Heart left ventricle (tissue), 13 donors: ENCODE measurements at regions not wholly inside any gene's neighbourhood (a gene's known extent, or its start where the extent isn't known, plus 50 kb on each side); places are given as distances from the start of the nearest gene placed in this dataset.

Experiments
- POLR2A ChIP-seq, 2 donors: fragments of 450-650 bp; IDR thresholded peaks; one replicate each; pipeline ENCODE4 v1.6.1; 2017; ENCODE audit warnings: antibody characterized with exemption in 2 of 2, mild to moderate bottlenecking in 2 of 2, moderate library complexity in 2 of 2
- TF ChIP-seq, protein P1 (sequence below), 12 donors: fragments of 200-600 bp; sonication (generic) in 4 of 12; IDR thresholded peaks; one replicate each; pipeline versions ENCODE4 v1.5.0 to v1.8.0; 2018 to 2022; ENCODE audit warnings: antibody characterized with exemption in 12 of 12, mild to moderate bottlenecking in 5 of 12
- donor health status: ischemic (EF 13 %, LVEDD 7.1; RV severe dilation, severe dysfunction).
- donor health status: DM: no; HTN: yes; CAD: no.
- donor health status: DM: no; HTN: no; CAD: no.
- donor health status: ischemic (EF 25% LVEDD 6.9; RV normal size, moderate dysfunction).
- donor health status: ischemic (EF 25% LVEDD 5.7; RV mildly dilated, moderate dysfunction).
- donor health status: ischemic (EF 35%, LVEDD 5.7; RV mildly dilated, moderate dysfunction).
- donor health status: nonischemic (EF 11% LVEDD 7.7; RV severe dilation, severe dysfunction).
- donor health status: DM: yes; HTN: yes; CAD: no.
- donor health status: PGD.
- donor health status: ischemic (EF 29% LVEDD 5.4; RV normal size, mild dysfunction).
- donor health status: nonischemic (EF 23%, LVEDD 6.1; RV moderate dilation, normal function).

DNA sequence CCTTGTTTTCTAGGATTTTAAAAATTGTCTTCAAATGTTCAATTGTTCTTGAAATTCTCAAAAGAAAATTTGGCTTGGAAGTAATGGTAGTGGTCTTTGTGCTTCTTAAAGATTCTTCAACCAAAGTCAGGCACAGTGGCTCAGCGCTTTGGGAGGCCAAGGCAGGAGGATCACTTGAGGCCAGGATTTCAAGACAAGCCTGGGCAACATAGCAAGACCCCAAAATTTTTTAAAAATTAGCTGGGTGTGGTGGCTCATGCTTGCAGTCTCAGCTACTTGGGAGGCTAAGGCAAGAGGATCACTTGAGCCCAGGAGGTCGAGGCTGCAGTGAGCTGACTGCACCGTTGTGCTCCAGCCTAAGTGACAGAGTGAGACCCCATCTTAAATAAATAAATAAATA lies 153.5 kb upstream of the ZNF507 start:
- TF ChIP-seq, protein P1, sequence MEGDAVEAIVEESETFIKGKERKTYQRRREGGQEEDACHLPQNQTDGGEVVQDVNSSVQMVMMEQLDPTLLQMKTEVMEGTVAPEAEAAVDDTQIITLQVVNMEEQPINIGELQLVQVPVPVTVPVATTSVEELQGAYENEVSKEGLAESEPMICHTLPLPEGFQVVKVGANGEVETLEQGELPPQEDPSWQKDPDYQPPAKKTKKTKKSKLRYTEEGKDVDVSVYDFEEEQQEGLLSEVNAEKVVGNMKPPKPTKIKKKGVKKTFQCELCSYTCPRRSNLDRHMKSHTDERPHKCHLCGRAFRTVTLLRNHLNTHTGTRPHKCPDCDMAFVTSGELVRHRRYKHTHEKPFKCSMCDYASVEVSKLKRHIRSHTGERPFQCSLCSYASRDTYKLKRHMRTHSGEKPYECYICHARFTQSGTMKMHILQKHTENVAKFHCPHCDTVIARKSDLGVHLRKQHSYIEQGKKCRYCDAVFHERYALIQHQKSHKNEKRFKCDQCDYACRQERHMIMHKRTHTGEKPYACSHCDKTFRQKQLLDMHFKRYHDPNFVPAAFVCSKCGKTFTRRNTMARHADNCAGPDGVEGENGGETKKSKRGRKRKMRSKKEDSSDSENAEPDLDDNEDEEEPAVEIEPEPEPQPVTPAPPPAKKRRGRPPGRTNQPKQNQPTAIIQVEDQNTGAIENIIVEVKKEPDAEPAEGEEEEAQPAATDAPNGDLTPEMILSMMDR (IDR thresholded peaks at IDR 0.05): no peak
- TF ChIP-seq POLR2A (IDR thresholded peaks at IDR 0.05): no peak
